GM18867 (cell line): ENCODE measurements at regions not wholly inside any gene's neighbourhood (a gene's known extent, or its start where the extent isn't known, plus 50 kb on each side); places are given as distances from the start of the nearest gene placed in this dataset.

Experiments
- ATAC-seq: cut with Tn5 transposase; IDR thresholded peaks from one replicate; pipeline ENCODE4 v1.9.1; 2021; ENCODE audit warnings: mild to moderate bottlenecking, moderate library complexity; ENCODE audit not compliant: unreplicated experiment

GRCh38 chr11:122451911-122452310, 203.6 kb upstream of the UBASH3B start:
- no peak for ATAC-seq

- no peak for ATAC-seq
These were observed 213.9 kb upstream of the UBASH3B start for GRCh38 chr11:122441666-122442035.

- ATAC-seq = no peak
These were observed 214.5 kb upstream of the UBASH3B start for GRCh38 chr11:122440811-122441665.

- ATAC-seq = no peak
These were observed 215.4 kb upstream of the UBASH3B start for GRCh38 chr11:122439866-122440810.

GRCh38 chr11:122436188-122436555, 219.3 kb upstream of the UBASH3B start:
- ATAC-seq = no peak

GRCh38 chr11:122435540-122436187, 219.9 kb upstream of the UBASH3B start:
- ATAC-seq = no peak

- ATAC-seq = no peak
These were observed 220.7 kb upstream of the UBASH3B start for GRCh38 chr11:122434786-122435185.

GRCh38 chr11:122430490-122430889, 225.0 kb upstream of the UBASH3B start:
- no peak for ATAC-seq

GRCh38 chr11:122426073-122426472, 229.4 kb upstream of the UBASH3B start:
- no peak for ATAC-seq

- ATAC-seq = no peak
These were observed 230.9 kb upstream of the UBASH3B start for GRCh38 chr11:122424636-122425035.

- no peak for ATAC-seq
These were observed 231.6 kb upstream of the UBASH3B start for GRCh38 chr11:122423886-122424285.

- no peak for ATAC-seq
These were observed 232.2 kb upstream of the UBASH3B start for GRCh38 chr11:122423273-122423672.

- ATAC-seq = no peak
These were observed 232.8 kb upstream of the UBASH3B start for GRCh38 chr11:122422682-122423081.

- no peak for ATAC-seq
These were observed 233.8 kb upstream of the UBASH3B start for GRCh38 chr11:122421702-122422101.

- no peak for ATAC-seq
These were observed 237.5 kb upstream of the UBASH3B start for GRCh38 chr11:122418032-122418431.

GRCh38 chr11:122414406-122415018, 241.0 kb upstream of the UBASH3B start:
- ATAC-seq = no peak

GRCh38 chr11:122413677-122414076, 241.8 kb upstream of the UBASH3B start:
- ATAC-seq = no peak

GRCh38 chr11:122412581-122412980, 242.9 kb upstream of the UBASH3B start:
- no peak for ATAC-seq

- no peak for ATAC-seq
These were observed 249.1 kb upstream of the UBASH3B start for GRCh38 chr11:122406466-122406865.

- ATAC-seq = no peak
These were observed 249.8 kb upstream of the UBASH3B start for GRCh38 chr11:122405547-122406341.
